ENCODE measurements at regions not wholly inside any gene's neighbourhood (a gene's known extent, or its start where the extent isn't known, plus 50 kb on each side); places are given as distances from the start of the nearest gene placed in this dataset.

GRCh38 chr3:176349706-176350105 is 847.6 kb downstream of the TBL1XR1 start:
- TF ChIP-seq YY1 (IDR thresholded peaks at IDR 0.05; ENCODE audit: insufficient read depth, insufficient read length) (no peak), ZNF274 (IDR thresholded peaks at IDR 0.05; ENCODE audit: low read depth, low read length) (no peak), SUZ12 (IDR thresholded peaks at IDR 0.05; ENCODE audit: extremely low read depth, insufficient read depth, insufficient read length) (no peak)
